Progenitor cell of endocrine pancreas (in vitro differentiated cells): ENCODE measurements at regions not wholly inside any gene's neighbourhood (a gene's known extent, or its start where the extent isn't known, plus 50 kb on each side); places are given as distances from the start of the nearest gene placed in this dataset.

Experiments
- DNase-seq: peaks from one replicate; pipeline ENCODE4 v3.0.0; 2021; ENCODE audit warnings: low spot score; ENCODE audit not compliant: unreplicated experiment
- H3K27ac Mint-ChIP-seq: 2 replicates; pipeline ENCODE4 v1.8.0; 2021; ENCODE audit warnings: mild to moderate bottlenecking, moderate library complexity, mixed read lengths
- H3K27me3 Mint-ChIP-seq: 2 replicates; pipeline ENCODE4 v1.8.0; 2021; ENCODE audit warnings: mixed read lengths
- H3K36me3 Mint-ChIP-seq: 2 replicates; pipeline ENCODE4 v1.8.0; 2022; ENCODE audit warnings: mixed read lengths; ENCODE audit not compliant: insufficient read depth
- H3K4me1 Mint-ChIP-seq: 2 replicates; pipeline ENCODE4 v1.8.0; 2021; ENCODE audit warnings: low read depth, mixed read lengths
- H3K4me3 Mint-ChIP-seq: 2 replicates; pipeline ENCODE4 v1.8.0; 2021; ENCODE audit warnings: low read depth, mild to moderate bottlenecking, moderate library complexity, mixed read lengths
- H3K9me3 Mint-ChIP-seq: 2 replicates; pipeline ENCODE4 v1.8.0; 2021; ENCODE audit warnings: low read depth, mixed read lengths
- CTCF ChIP-seq: fragments of 200-600 bp; sonication (generic); IDR thresholded peaks from one replicate; pipeline ENCODE4 v1.5.0; 2021; ENCODE audit warnings: antibody characterized with exemption, mild to moderate bottlenecking; ENCODE audit not compliant: unreplicated experiment

DNA sequence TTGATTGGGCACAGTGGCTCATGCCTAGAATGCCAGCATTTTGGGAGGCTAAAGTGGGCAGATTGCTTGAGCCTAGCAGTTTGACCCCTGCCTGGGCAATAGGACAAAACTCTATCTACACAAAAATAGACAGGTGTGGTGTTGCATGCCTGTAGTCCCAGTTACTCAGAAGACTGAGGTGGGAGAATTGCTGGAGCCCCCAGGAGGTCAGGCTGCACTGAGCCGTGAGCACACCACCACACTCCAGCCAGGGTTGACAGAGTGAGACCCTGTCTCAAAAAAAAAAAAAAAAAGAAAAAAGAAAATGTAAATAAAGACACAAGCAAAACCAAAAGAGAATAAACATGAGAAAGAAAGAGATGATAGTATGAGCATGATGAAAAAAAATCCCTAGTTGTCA lies 802.4 kb upstream of the ANO3 start:
- H3K27ac Mint-ChIP-seq: no peak overlapping the region
- H3K4me1 Mint-ChIP-seq: no peaks in the 10 kb centered on the region
- no peaks in the 10 kb centered on the region for H3K36me3 Mint-ChIP-seq
- no peaks in the 10 kb centered on the region for H3K27me3 Mint-ChIP-seq
- no peak for TF ChIP-seq CTCF
- H3K9me3 Mint-ChIP-seq: no peaks in the 10 kb centered on the region
- no peak overlapping the region for H3K4me3 Mint-ChIP-seq
- no peak for DNase-seq

GRCh38 chr11:25535467-25536272 lies 796.3 kb upstream of the ANO3 start:
- Mint-ChIP-seq H3K27me3 (no peaks in the 10 kb centered on the region), H3K4me1 (peaks cover 8% of the 10 kb centered on the region), H3K36me3 (no peaks in the 10 kb centered on the region), H3K4me3 (no peak overlapping the region), H3K27ac (no peak overlapping the region), H3K9me3 (peaks cover 3% of the 10 kb centered on the region)
- DNase-seq: no peak
- no peak for TF ChIP-seq CTCF

DNA sequence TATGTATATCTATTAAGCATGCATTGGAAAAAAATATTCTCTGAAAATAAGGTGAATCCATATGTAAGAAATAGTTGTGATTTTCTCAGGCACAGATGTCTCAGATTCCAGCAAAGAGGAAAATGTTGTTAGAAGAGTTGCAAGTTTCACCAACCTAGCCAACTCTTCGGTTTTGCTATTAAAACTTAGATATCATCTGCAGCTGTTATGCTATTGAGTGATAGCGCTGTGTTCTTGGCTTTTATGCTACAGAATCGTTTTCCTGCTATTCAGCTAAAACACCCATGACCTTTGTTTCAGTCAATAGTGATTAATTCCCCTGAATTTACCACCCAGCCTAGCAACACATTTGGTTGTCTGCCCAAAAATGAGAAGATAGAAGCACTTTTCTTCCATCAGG lies 795.6 kb upstream of the ANO3 start:
- H3K4me1 Mint-ChIP-seq: peaks cover 8% of the 10 kb centered on the region
- no peak for TF ChIP-seq CTCF
- H3K36me3 Mint-ChIP-seq: no peaks in the 10 kb centered on the region
- H3K9me3 Mint-ChIP-seq: peaks cover 3% of the 10 kb centered on the region
- no peaks in the 10 kb centered on the region for H3K27me3 Mint-ChIP-seq
- H3K27ac Mint-ChIP-seq: no peak overlapping the region
- H3K4me3 Mint-ChIP-seq: no peak overlapping the region
- DNase-seq: no peak

DNA sequence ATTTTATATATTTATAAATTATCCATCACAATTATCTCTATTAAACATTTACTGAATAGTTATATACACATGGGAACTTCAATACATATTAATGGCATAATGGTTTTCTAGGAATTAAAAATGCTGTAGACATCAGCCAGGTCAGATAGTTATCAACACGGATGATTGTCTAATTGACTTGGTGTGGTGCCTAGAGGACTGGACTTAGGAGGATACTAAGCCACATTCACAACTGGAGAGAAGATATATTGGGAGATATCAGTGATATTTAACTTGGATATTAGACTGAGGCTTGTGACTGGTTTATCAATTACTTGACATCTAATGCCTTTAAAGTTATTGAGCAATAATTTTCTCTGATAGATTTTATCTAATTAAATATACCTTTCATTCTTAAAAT lies 794.5 kb upstream of the ANO3 start:
- no peak overlapping the region for H3K4me3 Mint-ChIP-seq
- no peaks in the 10 kb centered on the region for H3K36me3 Mint-ChIP-seq
- H3K9me3 Mint-ChIP-seq: peaks cover 6% of the 10 kb centered on the region
- TF ChIP-seq CTCF: no peak
- no peak for DNase-seq
- no peak overlapping the region for H3K27ac Mint-ChIP-seq
- H3K4me1 Mint-ChIP-seq: peaks cover 8% of the 10 kb centered on the region
- H3K27me3 Mint-ChIP-seq: no peaks in the 10 kb centered on the region

DNA sequence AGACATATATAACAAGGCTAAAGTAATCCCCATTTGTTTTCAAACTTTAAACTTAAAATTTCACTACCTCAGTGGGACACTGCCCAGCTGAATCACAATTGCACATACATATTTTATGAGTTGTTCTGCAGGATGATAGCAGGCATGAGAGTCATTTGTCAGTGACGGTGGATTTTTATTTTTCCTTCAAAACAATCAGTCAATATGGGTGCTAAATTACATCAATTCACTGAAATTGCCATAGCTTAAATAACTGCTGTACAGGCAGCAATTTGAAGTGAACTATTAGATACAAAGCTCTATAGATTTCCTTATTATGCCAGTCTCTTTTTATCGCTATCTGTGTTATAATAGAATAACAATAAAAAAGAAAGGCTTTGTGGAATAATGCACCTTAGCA lies 784.6 kb upstream of the ANO3 start:
- Mint-ChIP-seq H3K27me3 (no peaks in the 10 kb centered on the region), H3K27ac (no peak overlapping the region), H3K9me3 (peaks cover 3% of the 10 kb centered on the region), H3K36me3 (no peaks in the 10 kb centered on the region), H3K4me3 (no peak overlapping the region), H3K4me1 (no peaks in the 10 kb centered on the region)
- no peak for TF ChIP-seq CTCF
- no peak for DNase-seq
